Loucy (cell line): ENCODE measurements at regions not wholly inside any gene's neighbourhood (a gene's known extent, or its start where the extent isn't known, plus 50 kb on each side); places are given as distances from the start of the nearest gene placed in this dataset.

Experiments
- CTCF ChIP-seq: fragments of 200-600 bp; sonication (generic); conservative IDR thresholded peaks from 2 replicates; pipeline ENCODE4 v1.5.1; 2014; ENCODE audit warnings: mild to moderate bottlenecking, antibody characterized with exemption, low read length
- EZH2phosphoT487 ChIP-seq: fragments of 200-600 bp; IDR thresholded peaks from 2 replicates; pipeline ENCODE4 v1.6.1; 2018; ENCODE audit warnings: antibody characterized with exemption, mild to moderate bottlenecking, moderate library complexity, borderline replicate concordance

- TF ChIP-seq CTCF: no peak
- no peak for TF ChIP-seq EZH2phosphoT487
Observed at GRCh38 chr10:106185951-106186350, 978.6 kb downstream of the SORCS1 start.
